KMS-11 (cell line): ENCODE measurements at regions not wholly inside any gene's neighbourhood (a gene's known extent, or its start where the extent isn't known, plus 50 kb on each side); places are given as distances from the start of the nearest gene placed in this dataset.

ENCODE experiments used
- H2AFZ ChIP-seq: fragments of 200-600 bp; sonication (generic); 2 replicates; pipeline ENCODE4 v1.6.1; 2016; ENCODE audit warnings: antibody characterized with exemption, mixed run types, low read depth
- H3K27ac ChIP-seq: fragments of 200-600 bp; sonication (generic); 2 replicates; pipeline ENCODE4 v1.6.1; 2016; ENCODE audit warnings: mild to moderate bottlenecking, mixed run types
- H3K27me3 ChIP-seq: fragments of 200-600 bp; sonication (generic); 2 replicates; pipeline ENCODE4 v1.6.1; 2017; ENCODE audit warnings: mild to moderate bottlenecking, low read depth, mixed run types, moderate library complexity; ENCODE audit not compliant: insufficient read depth
- H3K36me3 ChIP-seq: fragments of 200-600 bp; sonication (generic); 2 replicates; pipeline ENCODE4 v1.6.1; 2017; ENCODE audit warnings: mild to moderate bottlenecking, mixed run types; ENCODE audit not compliant: insufficient read depth
- H3K4me1 ChIP-seq: fragments of 200-600 bp; sonication (generic); 2 replicates; pipeline ENCODE4 v1.6.1; 2016; ENCODE audit warnings: mild to moderate bottlenecking, low read depth, mixed run types; ENCODE audit not compliant: poor library complexity, severe bottlenecking
- H3K4me2 ChIP-seq: fragments of 200-600 bp; sonication (generic); 2 replicates; pipeline ENCODE4 v1.7.0; 2016; ENCODE audit warnings: mild to moderate bottlenecking, mixed run types
- H3K4me3 ChIP-seq: fragments of 200-600 bp; sonication (generic); IDR thresholded peaks from 2 replicates; pipeline ENCODE4 v1.6.1; 2017; ENCODE audit warnings: low read depth, low read length, mixed read lengths; ENCODE audit not compliant: insufficient read depth
- H3K79me2 ChIP-seq: fragments of 200-600 bp; sonication (generic); 2 replicates; pipeline ENCODE4 v1.6.1; 2016; ENCODE audit warnings: low read depth, mixed run types; ENCODE audit not compliant: insufficient read depth
- H3K9ac ChIP-seq: fragments of 200-600 bp; sonication (generic); 2 replicates; pipeline ENCODE4 v1.6.1; 2016; ENCODE audit warnings: mild to moderate bottlenecking, mixed run types
- H4K20me1 ChIP-seq: fragments of 200-600 bp; sonication (generic); 2 replicates; pipeline ENCODE4 v1.6.1; 2016; ENCODE audit warnings: mild to moderate bottlenecking, mixed run types; ENCODE audit not compliant: insufficient read depth
- TF ChIP-seq, protein P1 (sequence below): fragments of 200-600 bp; sonication (generic); conservative IDR thresholded peaks from 2 replicates; pipeline ENCODE4 v1.6.1; 2017; ENCODE audit warnings: low read depth, mild to moderate bottlenecking, antibody characterized with exemption, low read length, moderate library complexity, mixed read lengths

DNA sequence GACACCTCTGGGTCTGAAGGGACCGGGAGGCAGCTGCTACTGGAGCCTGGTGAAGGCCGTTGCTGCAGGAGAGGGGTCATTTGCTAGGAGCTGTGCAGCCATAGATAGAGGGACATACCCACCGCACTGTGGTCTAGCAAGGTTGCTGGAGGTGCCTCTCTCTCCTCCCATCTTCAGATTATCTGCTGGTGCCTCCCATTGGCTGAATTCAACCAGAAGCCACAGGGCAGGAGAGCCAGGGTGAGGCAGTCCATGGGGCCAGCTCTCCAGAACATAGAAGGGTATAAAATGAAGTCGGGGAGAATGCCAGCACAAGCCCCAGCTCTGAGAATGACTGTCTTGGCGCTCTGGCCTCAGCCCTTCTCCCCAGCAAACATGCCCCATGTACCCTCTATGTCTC lies 98.0 kb downstream of the VEGFA start:
- no peak overlapping the region for H3K9ac ChIP-seq
- no peaks in the 10 kb centered on the region for H3K27me3 ChIP-seq
- H3K36me3 ChIP-seq: no peaks in the 10 kb centered on the region
- H3K4me2 ChIP-seq: no peak overlapping the region
- H3K4me3 ChIP-seq: no peak overlapping the region
- no peaks in the 10 kb centered on the region for H3K4me1 ChIP-seq
- no peaks in the 10 kb centered on the region for H3K79me2 ChIP-seq
- no peak overlapping the region for H2AFZ ChIP-seq
- H3K27ac ChIP-seq: no peak overlapping the region
- no peaks in the 10 kb centered on the region for H4K20me1 ChIP-seq
- TF ChIP-seq, protein P1, sequence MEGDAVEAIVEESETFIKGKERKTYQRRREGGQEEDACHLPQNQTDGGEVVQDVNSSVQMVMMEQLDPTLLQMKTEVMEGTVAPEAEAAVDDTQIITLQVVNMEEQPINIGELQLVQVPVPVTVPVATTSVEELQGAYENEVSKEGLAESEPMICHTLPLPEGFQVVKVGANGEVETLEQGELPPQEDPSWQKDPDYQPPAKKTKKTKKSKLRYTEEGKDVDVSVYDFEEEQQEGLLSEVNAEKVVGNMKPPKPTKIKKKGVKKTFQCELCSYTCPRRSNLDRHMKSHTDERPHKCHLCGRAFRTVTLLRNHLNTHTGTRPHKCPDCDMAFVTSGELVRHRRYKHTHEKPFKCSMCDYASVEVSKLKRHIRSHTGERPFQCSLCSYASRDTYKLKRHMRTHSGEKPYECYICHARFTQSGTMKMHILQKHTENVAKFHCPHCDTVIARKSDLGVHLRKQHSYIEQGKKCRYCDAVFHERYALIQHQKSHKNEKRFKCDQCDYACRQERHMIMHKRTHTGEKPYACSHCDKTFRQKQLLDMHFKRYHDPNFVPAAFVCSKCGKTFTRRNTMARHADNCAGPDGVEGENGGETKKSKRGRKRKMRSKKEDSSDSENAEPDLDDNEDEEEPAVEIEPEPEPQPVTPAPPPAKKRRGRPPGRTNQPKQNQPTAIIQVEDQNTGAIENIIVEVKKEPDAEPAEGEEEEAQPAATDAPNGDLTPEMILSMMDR: no peak

DNA sequence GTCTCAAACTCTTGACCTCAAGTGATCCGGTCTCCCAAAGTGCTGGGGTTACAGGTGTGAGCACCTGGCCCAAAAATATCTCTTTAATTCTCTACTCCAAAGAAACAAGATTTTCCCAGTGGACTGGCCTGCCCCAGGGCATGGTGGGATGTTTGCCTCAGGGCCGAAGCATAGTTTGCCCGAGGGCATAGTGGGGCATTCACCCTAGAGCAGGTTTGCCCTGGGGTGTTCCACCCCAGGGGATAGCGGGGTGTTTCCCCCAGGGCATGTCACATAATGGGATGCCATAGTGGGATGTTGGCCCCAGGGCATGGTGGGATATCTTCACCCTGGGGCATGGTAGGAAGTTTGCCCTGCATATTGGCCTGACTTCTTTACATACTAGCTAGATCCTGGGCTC lies 97.2 kb downstream of the VEGFA start:
- H3K79me2 ChIP-seq: no peaks in the 10 kb centered on the region
- TF ChIP-seq, protein P1: no peak
- H3K4me2 ChIP-seq: no peak overlapping the region
- no peak overlapping the region for H3K27ac ChIP-seq
- H3K36me3 ChIP-seq: no peaks in the 10 kb centered on the region
- no peak overlapping the region for H2AFZ ChIP-seq
- no peaks in the 10 kb centered on the region for H3K4me1 ChIP-seq
- H3K27me3 ChIP-seq: no peaks in the 10 kb centered on the region
- no peak overlapping the region for H3K9ac ChIP-seq
- H4K20me1 ChIP-seq: no peaks in the 10 kb centered on the region
- no peak overlapping the region for H3K4me3 ChIP-seq

DNA sequence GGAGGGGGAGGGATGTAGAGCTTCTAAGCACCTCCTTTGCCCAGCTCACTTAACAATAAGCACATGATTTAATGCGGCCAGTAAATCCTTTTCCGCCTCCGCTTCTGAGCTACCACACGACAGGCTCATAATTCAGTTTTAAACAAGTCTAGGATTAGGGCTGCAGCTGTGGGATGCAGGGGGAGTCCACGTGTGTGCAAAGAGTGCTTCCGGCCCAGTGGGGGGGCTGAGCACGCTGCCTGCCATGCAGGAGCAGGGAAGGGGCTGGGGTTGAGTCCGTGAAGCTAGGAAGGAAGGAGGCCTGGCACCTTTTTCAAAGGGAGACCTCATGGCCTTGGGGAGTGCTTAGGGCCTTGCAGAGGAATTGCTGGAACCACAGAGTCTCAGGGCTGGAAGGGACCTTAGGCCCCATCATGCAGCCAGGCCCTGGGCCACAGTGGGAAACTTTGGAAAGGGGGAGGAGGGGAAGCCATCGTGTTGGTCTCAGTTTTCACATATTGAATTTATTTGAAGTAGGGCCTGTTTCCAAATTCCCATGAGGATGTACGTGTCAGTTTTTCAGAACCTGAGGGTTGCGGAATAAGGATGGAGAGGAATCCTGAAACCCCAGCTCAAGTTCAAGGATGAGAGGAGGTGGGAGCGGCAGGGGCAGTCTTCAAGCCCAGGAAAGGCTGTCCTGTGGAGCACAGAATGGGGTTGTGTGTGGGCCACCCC lies 96.1 kb downstream of the VEGFA start:
- Histone ChIP-seq H3K4me3 (no peak overlapping the region), H3K9ac (no peak overlapping the region), H3K4me1 (no peaks in the 10 kb centered on the region), H3K36me3 (no peaks in the 10 kb centered on the region), H2AFZ (no peak overlapping the region), H4K20me1 (no peaks in the 10 kb centered on the region), H3K27me3 (no peaks in the 10 kb centered on the region), H3K27ac (no peak overlapping the region), H3K79me2 (no peaks in the 10 kb centered on the region), H3K4me2 (no peak overlapping the region)
- TF ChIP-seq, protein P1: no peak

DNA sequence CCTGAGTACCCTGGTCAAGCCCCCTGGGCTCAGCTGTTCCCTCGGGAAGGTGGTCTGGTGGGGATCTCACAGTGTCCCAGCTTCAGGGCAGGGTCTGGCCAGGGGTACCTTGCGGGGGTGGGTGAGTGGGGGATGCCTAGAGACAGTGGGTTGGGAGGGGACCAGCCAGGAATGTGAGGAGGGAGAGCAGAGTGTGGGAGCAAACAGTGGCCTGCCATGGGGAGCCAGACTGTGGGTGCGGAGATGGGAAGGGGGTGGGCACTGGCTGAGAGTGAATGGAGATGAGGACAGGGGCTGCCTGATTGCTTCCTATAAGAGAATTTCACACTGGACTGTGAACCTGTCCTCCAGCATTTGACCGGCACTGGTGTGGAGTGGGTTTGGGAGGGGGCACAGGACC lies 95.1 kb downstream of the VEGFA start:
- Histone ChIP-seq H3K27ac (no peak overlapping the region), H3K27me3 (no peaks in the 10 kb centered on the region), H3K9ac (no peak overlapping the region)

More for the DNA sequence above, 95.1 kb downstream of the VEGFA start:
- Histone ChIP-seq H3K79me2 (no peaks in the 10 kb centered on the region), H2AFZ (no peak overlapping the region), H3K4me3 (no peak overlapping the region), H4K20me1 (no peaks in the 10 kb centered on the region), H3K4me1 (no peaks in the 10 kb centered on the region), H3K4me2 (no peak overlapping the region), H3K36me3 (no peaks in the 10 kb centered on the region)
- TF ChIP-seq, protein P1: no peak
